Suppressor macrophage treated with lipopolysaccharide for 1 hour (primary cell): ENCODE measurements at regions not wholly inside any gene's neighbourhood (a gene's known extent, or its start where the extent isn't known, plus 50 kb on each side); places are given as distances from the start of the nearest gene placed in this dataset.

Experiments
- DNase-seq, 3 donors: peaks; one replicate each; pipeline ENCODE4 v3.0.0-alpha.2; 2020 to 2022

DNA sequence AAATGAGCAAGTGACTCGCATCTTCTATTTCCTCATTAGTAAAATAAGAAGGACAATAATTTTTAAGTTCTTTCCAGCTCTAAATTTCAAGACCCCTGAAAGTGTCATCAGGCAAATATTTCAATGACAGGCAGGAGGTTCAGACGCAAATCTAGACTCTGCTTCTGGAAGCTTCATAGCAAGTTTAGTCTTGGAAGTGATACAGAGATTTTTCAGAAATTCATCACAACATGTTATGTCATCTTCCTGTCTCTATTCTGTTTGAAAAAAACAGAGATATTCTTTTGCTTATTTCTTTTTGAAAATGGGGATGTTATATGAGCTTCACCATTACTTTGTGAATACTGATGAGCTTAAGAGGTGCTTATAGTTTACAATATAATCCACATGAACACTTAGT is 74.0 kb downstream of the C3orf85 start:
- DNase-seq: no peak

DNA sequence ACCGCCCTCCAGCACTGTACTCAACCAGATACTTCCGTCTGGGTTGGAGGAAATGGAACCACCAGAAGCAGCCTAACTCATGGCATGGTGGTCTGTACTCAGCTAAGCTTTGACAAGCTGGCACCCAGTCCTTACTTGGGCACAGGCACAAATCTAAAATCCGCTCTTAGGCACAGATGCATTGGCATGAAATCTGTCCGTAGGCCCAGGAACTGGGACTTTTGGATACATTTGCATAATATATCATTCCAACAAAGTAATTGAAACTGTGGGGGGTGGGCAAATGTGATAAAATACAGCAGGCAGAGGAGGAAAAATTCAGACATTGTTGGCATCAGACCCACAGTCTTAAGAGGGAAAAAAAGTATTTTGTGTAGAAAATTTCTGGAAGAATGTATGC is 75.4 kb downstream of the C3orf85 start:
- DNase-seq: no peak

DNA sequence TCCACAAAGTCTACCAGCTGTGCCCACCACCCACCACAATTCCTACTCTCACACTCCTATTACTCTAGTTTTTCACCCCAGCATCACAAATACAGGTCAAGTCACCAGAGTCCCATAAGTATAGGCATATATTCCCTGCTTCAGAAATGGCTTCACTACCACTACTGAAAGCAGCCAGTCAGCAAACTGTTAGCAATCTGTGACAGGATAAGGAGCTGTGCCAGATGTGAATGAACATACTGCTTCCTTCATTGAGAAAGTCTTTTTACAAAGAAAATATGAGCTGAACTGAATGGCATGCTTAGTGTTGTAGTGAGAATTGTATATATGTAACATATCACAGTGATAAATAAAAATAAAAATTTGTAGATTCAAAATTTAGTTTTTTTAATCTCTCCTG is 76.8 kb downstream of the C3orf85 start:
- DNase-seq: no peak

DNA sequence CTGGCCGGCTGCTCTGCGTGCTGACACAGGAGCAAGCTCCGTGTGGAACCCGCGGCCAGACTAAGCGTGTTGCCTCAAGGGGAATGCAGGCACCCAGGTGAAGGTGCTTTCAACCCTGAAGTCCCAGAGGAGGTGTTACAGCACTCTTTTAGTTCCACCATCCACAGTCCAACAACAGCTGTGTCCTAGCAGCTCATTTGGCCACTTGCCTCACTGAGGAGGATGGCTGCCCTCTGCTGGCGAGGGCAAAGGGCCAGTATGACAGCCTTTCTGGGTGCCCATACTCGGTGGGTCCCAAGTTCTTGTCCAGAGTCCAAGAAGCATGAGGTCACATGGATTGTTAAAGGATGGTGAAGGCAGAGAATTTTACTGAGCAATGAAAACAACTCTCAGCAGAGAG is 87.8 kb downstream of the C3orf85 start:
- peak in 1 of 3 donors; percentile 8 for DNase-seq

DNA sequence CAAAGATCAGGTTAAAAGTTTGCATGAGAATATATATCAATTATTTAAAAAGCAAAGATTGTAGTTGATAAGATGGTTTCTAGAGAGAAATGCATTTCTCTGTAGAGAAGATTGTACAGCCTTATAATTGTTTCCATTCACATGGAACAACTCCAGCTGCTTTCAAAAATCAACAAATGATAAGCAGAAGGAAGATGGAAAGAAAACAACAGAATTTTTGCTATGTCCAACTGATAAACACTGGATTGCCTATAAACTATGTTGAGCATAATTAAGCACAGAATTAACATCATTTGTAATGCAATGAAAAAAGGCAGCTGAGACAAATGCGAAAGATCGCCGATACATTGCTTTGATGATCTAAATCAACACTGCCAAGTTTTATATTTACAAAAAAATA is 89.0 kb downstream of the C3orf85 start:
- DNase-seq: no peak

DNA sequence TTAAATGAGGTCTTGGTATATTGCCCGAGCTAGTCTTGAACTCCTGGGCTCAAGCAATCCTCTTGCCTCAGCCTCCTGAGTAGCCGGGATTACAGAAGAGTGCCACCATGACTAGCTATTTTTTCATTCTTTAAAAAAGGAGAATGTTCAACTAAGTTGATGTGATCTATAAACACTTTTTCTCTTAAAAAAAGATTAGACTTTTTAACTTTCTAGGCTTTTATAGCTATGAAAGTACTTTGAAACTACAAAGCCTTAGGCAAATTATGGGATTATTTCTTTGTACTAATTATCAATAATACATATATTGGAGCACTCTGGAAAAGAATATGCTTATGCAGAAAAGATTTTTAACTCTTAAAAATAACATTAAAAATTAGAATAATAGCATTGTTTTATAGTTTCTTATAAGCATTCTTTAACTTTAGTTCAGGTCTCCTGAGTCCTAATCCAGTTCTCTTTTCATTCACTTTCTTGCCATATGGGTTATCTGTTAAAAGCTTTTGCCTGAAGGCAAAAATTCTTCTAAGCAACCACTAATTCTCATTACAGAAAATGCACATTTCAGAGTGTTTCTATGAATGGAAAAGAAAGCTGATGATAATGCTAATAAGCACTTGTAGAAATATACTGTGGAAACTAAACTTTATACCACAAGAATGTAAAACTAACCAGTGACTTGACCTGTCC is 87.8 kb downstream of the DPPA2 start:
- DNase-seq: no peak

DNA sequence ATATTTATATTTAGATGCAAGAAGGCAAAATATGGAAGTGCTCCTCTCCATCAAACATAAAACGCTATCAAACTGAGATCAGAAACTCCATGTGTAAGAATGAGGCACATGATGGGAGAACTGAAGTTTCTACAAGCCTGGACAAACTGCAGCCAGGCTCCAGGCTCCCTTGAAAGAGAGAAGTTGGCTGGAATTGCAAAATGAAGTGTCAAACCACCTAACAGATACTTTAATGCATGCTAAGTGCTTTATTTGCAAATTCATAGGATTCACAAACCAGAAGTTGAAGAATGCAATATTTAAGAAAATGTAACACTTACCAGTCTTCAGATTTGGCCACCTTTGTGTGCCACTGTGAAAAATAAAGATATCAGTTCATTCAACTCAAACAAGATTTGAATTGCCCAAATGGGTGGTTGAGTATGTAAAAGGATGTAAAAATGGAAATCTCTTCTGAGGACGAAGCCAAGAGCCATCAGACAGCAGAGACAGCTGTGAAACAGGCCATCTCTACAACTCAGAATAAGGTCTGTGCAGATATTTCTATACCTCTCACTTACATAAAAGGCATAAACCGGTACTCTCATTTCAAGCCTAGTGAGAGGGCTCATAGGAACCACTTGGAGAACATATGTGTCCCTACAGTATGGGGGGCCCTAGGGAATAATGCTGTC is 87.0 kb downstream of the DPPA2 start:
- DNase-seq: no peak

DNA sequence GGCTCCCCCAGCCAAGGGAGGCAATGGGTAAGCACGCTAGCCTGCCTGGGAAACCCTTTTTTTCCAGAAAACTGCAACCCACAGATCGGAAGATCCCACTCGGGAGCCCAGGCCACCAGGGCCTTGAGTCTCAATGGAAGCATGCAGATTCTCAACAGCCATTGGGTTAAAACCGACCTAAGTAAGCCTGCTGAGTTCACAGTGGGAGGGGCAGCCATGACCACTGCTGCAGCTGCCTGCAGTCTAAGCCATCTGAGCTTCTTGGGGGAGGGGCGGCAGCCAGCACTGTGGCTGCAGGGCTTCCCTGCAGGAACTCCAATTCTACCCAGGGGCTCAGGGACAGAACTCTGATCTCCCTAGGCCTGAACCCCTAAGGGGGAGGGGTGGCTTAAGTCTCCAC is 82.0 kb downstream of the DPPA2 start:
- DNase-seq: no peak

DNA sequence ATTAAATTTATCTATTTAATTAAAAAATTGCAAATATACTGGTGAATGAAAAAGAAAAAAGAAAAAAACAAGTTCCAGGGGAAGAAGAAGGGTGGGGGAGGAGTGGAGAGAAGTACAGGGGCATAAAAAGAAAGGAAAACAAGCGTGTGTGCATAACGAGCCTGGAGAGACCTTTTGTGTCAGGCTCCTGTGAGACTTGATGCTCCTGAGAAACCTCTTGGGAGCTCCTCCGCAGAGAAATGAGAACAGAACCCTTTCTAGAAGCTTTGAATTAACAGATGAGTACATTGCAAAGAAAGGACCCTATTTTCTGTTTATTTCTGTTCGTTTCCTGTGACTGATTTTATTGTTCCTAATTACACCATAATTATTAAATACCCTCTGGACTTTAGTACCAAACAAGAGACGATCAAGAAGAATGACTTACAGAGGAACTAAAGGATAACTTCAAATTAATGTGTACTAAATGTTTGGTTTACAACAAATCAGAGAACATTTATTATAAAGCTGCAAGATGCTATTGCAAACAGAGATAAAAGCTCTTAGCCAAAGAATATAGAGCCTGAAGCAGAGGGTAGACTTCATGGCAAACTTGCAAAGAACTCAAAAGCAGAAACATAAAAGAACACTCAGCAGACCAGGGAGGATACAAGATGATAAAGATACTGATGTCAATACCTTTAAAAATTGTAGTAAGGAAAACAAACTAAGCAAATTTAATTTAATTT is 74.7 kb downstream of the DPPA2 start:
- DNase-seq: no peak

DNA sequence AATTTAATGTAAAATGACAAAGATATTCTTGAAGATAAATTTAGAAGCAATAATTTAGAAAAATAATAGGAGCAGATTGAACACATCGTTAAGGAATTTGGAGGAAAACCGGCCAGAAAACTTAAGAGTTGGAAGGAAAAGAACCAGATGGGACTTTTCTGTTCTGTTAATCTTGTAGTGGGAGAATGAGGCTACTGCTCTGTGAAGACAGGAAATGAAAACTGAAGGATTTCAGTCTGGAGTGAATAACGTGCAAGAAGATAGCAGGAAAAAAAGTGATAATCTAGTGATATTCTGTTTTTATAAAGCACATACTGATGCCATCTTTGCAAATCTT is 74.2 kb downstream of the DPPA2 start:
- DNase-seq: no peak
